ENCODE measurements at regions not wholly inside any gene's neighbourhood (a gene's known extent, or its start where the extent isn't known, plus 50 kb on each side); places are given as distances from the start of the nearest gene placed in this dataset.

GRCh38 chr14:83312511-83312910 lies 1778.9 kb upstream of the SEL1L start:
- ATAC-seq (ENCODE audit: low read depth in 2 of 2) (no peak), DNase-seq (no peak)
- H3K36me3 ChIP-seq (ENCODE audit: control insufficient read depth, insufficient read depth, low read length): no peaks in the 10 kb centered on the region
- Mint-ChIP-seq H3K27ac (no peak overlapping the region), H3K9me3 (peaks cover 1 to 25% (median 13%) of the 10 kb centered on the region in 7 donors), H3K36me3 (no peaks in the 10 kb centered on the region), H3K4me1 (no peaks in the 10 kb centered on the region), H3K27me3 (no peaks in the 10 kb centered on the region), H3K4me3 (no peak overlapping the region)
- H3K9me3 ChIP-seq (ENCODE audit: control insufficient read depth in 2 of 2, low read length in 2 of 2): peaks cover 0 to 4% of the 10 kb centered on the region in 2 experiments
- no peak overlapping the region for H3K4me3 ChIP-seq (ENCODE audit: low read depth, low read length)
- H3K27ac ChIP-seq (ENCODE audit: insufficient read depth, low read length, poor library complexity, severe bottlenecking): no peak overlapping the region
- H3K4me1 ChIP-seq (ENCODE audit: control insufficient read depth, insufficient read depth, low read length, poor library complexity, severe bottlenecking): no peaks in the 10 kb centered on the region
- H3K27me3 ChIP-seq (ENCODE audit: control insufficient read depth, insufficient read depth, low read length): no peaks in the 10 kb centered on the region

DNA sequence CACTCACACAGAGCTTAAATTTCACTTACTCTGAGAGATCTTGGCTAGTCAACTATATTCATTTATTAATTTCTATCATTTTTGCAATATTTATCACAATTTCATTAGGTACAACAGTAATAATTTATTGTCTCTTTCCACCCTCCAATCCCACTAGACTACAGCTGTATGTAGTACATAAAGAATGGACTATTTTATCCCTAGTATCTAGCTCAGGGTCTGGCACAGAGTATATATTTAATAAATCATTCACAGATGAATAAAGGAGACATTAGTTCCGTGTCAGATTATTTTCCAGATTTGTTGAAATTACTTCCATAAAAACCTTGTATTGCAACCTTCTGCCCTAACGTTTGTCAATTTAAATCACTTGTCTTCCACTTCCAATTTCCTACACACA lies 1781.1 kb upstream of the SEL1L start:
- Histone ChIP-seq H3K27me3 (ENCODE audit: control insufficient read depth, insufficient read depth, low read length) (no peaks in the 10 kb centered on the region), H3K4me3 (ENCODE audit: low read depth, low read length) (no peak overlapping the region), H3K4me1 (ENCODE audit: control insufficient read depth, insufficient read depth, low read length, poor library complexity, severe bottlenecking) (no peaks in the 10 kb centered on the region), H3K36me3 (ENCODE audit: control insufficient read depth, insufficient read depth, low read length) (no peaks in the 10 kb centered on the region), H3K27ac (ENCODE audit: insufficient read depth, low read length, poor library complexity, severe bottlenecking) (no peak overlapping the region), H3K9me3 (ENCODE audit: control insufficient read depth in 2 of 2, low read length in 2 of 2) (peaks cover 0 to 3% of the 10 kb centered on the region in 2 experiments)
- H3K4me3 Mint-ChIP-seq: no peak overlapping the region
- H3K4me1 Mint-ChIP-seq: no peaks in the 10 kb centered on the region
- no peaks in the 10 kb centered on the region for H3K27me3 Mint-ChIP-seq
- no peaks in the 10 kb centered on the region for H3K36me3 Mint-ChIP-seq
- DNase-seq (no peak), ATAC-seq (ENCODE audit: low read depth in 2 of 2) (no peak)
- H3K9me3 Mint-ChIP-seq: peaks cover 1 to 29% (median 11%) of the 10 kb centered on the region in 7 donors
- no peak overlapping the region for H3K27ac Mint-ChIP-seq

DNA sequence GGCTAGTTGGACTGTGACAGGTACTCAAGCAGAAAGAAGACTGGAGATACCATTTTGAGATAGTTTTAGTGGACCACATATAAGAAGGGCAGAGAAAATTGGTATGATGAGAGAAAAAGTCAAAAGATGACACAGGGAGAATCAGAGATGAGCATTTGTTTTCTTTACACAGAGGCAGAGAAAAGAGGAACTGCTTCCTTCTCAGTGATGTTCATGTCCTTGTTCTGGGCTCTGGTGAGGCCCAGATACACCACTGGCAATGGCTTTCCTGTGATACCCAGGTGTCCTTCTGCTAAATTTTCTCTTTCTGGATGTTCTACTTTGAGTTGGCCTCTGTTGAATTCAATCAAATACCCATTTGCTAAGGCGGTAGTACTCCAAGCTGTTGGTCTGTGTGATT lies 1782.7 kb upstream of the SEL1L start:
- Mint-ChIP-seq H3K27ac (peak overlapping the region in 1 of 3 donors; percentile 34), H3K27me3 (no peaks in the 10 kb centered on the region), H3K9me3 (peaks cover 4 to 31% (median 8%) of the 10 kb centered on the region in 7 donors), H3K4me3 (no peak overlapping the region), H3K4me1 (no peaks in the 10 kb centered on the region), H3K36me3 (no peaks in the 10 kb centered on the region)
- no peak for DNase-seq
- H3K9me3 ChIP-seq (ENCODE audit: control insufficient read depth in 2 of 2, low read length in 2 of 2): peaks cover 0 to 3% of the 10 kb centered on the region in 2 experiments
- ATAC-seq (ENCODE audit: low read depth in 2 of 2): no peak
- H3K27ac ChIP-seq (ENCODE audit: insufficient read depth, low read length, poor library complexity, severe bottlenecking): no peak overlapping the region
- no peak overlapping the region for H3K4me3 ChIP-seq (ENCODE audit: low read depth, low read length)
- no peaks in the 10 kb centered on the region for H3K27me3 ChIP-seq (ENCODE audit: control insufficient read depth, insufficient read depth, low read length)
- no peaks in the 10 kb centered on the region for H3K36me3 ChIP-seq (ENCODE audit: control insufficient read depth, insufficient read depth, low read length)
- no peaks in the 10 kb centered on the region for H3K4me1 ChIP-seq (ENCODE audit: control insufficient read depth, insufficient read depth, low read length, poor library complexity, severe bottlenecking)

GRCh38 chr14:83320837-83321236 lies 1787.2 kb upstream of the SEL1L start:
- H3K27me3 Mint-ChIP-seq: no peaks in the 10 kb centered on the region
- H3K9me3 Mint-ChIP-seq: peaks cover 0 to 26% (median 10%) of the 10 kb centered on the region in 7 donors
- ATAC-seq (ENCODE audit: low read depth in 2 of 2): no peak
- no peak for DNase-seq
- H3K4me1 Mint-ChIP-seq: no peaks in the 10 kb centered on the region
- H3K9me3 ChIP-seq (ENCODE audit: control insufficient read depth in 2 of 2, low read length in 2 of 2): peaks cover 0 to 4% of the 10 kb centered on the region in 2 experiments
- no peaks in the 10 kb centered on the region for H3K27me3 ChIP-seq (ENCODE audit: control insufficient read depth, insufficient read depth, low read length)
- no peaks in the 10 kb centered on the region for H3K36me3 Mint-ChIP-seq
- H3K27ac ChIP-seq (ENCODE audit: insufficient read depth, low read length, poor library complexity, severe bottlenecking): no peak overlapping the region
- no peak overlapping the region for H3K4me3 Mint-ChIP-seq
- H3K36me3 ChIP-seq (ENCODE audit: control insufficient read depth, insufficient read depth, low read length): no peaks in the 10 kb centered on the region
- H3K4me3 ChIP-seq (ENCODE audit: low read depth, low read length): no peak overlapping the region
- H3K27ac Mint-ChIP-seq: no peak overlapping the region
- H3K4me1 ChIP-seq (ENCODE audit: control insufficient read depth, insufficient read depth, low read length, poor library complexity, severe bottlenecking): no peaks in the 10 kb centered on the region

- DNase-seq: no peak
- no peak for ATAC-seq (ENCODE audit: low read depth in 2 of 2)
- Histone ChIP-seq H3K9me3 (ENCODE audit: control insufficient read depth in 2 of 2, low read length in 2 of 2) (peaks cover 0 to 2% of the 10 kb centered on the region in 2 experiments), H3K4me3 (ENCODE audit: low read depth, low read length) (no peak overlapping the region), H3K27me3 (ENCODE audit: control insufficient read depth, insufficient read depth, low read length) (no peaks in the 10 kb centered on the region), H3K27ac (ENCODE audit: insufficient read depth, low read length, poor library complexity, severe bottlenecking) (no peak overlapping the region), H3K36me3 (ENCODE audit: control insufficient read depth, insufficient read depth, low read length) (no peaks in the 10 kb centered on the region), H3K4me1 (ENCODE audit: control insufficient read depth, insufficient read depth, low read length, poor library complexity, severe bottlenecking) (no peaks in the 10 kb centered on the region)
- Mint-ChIP-seq H3K36me3 (no peaks in the 10 kb centered on the region), H3K4me1 (no peaks in the 10 kb centered on the region), H3K9me3 (peaks cover 0 to 27% (median 2%) of the 10 kb centered on the region in 7 donors), H3K27ac (no peak overlapping the region), H3K27me3 (no peaks in the 10 kb centered on the region), H3K4me3 (no peak overlapping the region)
Measured at GRCh38 chr14:83331513-83331912, 1797.9 kb upstream of the SEL1L start.

- Mint-ChIP-seq H3K27ac (no peak overlapping the region), H3K4me3 (no peak overlapping the region), H3K36me3 (no peaks in the 10 kb centered on the region), H3K9me3 (peaks cover 0 to 20% (median 9%) of the 10 kb centered on the region in 7 donors), H3K27me3 (no peaks in the 10 kb centered on the region), H3K4me1 (no peaks in the 10 kb centered on the region)
- ATAC-seq (ENCODE audit: low read depth in 2 of 2) (no peak), DNase-seq (no peak)
- Histone ChIP-seq H3K36me3 (ENCODE audit: control insufficient read depth, insufficient read depth, low read length) (no peaks in the 10 kb centered on the region), H3K4me1 (ENCODE audit: control insufficient read depth, insufficient read depth, low read length, poor library complexity, severe bottlenecking) (no peaks in the 10 kb centered on the region), H3K9me3 (ENCODE audit: control insufficient read depth in 2 of 2, low read length in 2 of 2) (peaks cover 0 to 4% of the 10 kb centered on the region in 2 experiments), H3K4me3 (ENCODE audit: low read depth, low read length) (no peak overlapping the region), H3K27me3 (ENCODE audit: control insufficient read depth, insufficient read depth, low read length) (no peaks in the 10 kb centered on the region), H3K27ac (ENCODE audit: insufficient read depth, low read length, poor library complexity, severe bottlenecking) (no peak overlapping the region)
Measured at GRCh38 chr14:83342590-83342989, 1808.9 kb upstream of the SEL1L start.

GRCh38 chr14:83347874-83348273 lies 1814.2 kb upstream of the SEL1L start:
- H3K9me3 Mint-ChIP-seq: peaks cover 0 to 17% (median 5%) of the 10 kb centered on the region in 7 donors
- no peak overlapping the region for H3K4me3 Mint-ChIP-seq
- H3K4me3 ChIP-seq (ENCODE audit: low read depth, low read length): no peak overlapping the region
- H3K4me1 ChIP-seq (ENCODE audit: control insufficient read depth, insufficient read depth, low read length, poor library complexity, severe bottlenecking): no peaks in the 10 kb centered on the region
- DNase-seq: no peak
- no peaks in the 10 kb centered on the region for H3K36me3 ChIP-seq (ENCODE audit: control insufficient read depth, insufficient read depth, low read length)
- no peak overlapping the region for H3K27ac Mint-ChIP-seq
- no peaks in the 10 kb centered on the region for H3K27me3 ChIP-seq (ENCODE audit: control insufficient read depth, insufficient read depth, low read length)
- H3K27ac ChIP-seq (ENCODE audit: insufficient read depth, low read length, poor library complexity, severe bottlenecking): no peak overlapping the region
- no peak for ATAC-seq (ENCODE audit: low read depth in 2 of 2)
- no peaks in the 10 kb centered on the region for H3K36me3 Mint-ChIP-seq
- peaks cover 3 to 4% of the 10 kb centered on the region in 2 experiments for H3K9me3 ChIP-seq (ENCODE audit: control insufficient read depth in 2 of 2, low read length in 2 of 2)
- no peaks in the 10 kb centered on the region for H3K4me1 Mint-ChIP-seq
- no peaks in the 10 kb centered on the region for H3K27me3 Mint-ChIP-seq

GRCh38 chr14:83355609-83356008 lies 1822.0 kb upstream of the SEL1L start:
- H3K4me3 Mint-ChIP-seq: no peak overlapping the region
- no peak for ATAC-seq (ENCODE audit: low read depth in 2 of 2)
- H3K27me3 ChIP-seq (ENCODE audit: control insufficient read depth, insufficient read depth, low read length): no peaks in the 10 kb centered on the region

More at GRCh38 chr14:83355609-83356008, 1822.0 kb upstream of the SEL1L start:
- Histone ChIP-seq H3K36me3 (ENCODE audit: control insufficient read depth, insufficient read depth, low read length) (no peaks in the 10 kb centered on the region), H3K4me1 (ENCODE audit: control insufficient read depth, insufficient read depth, low read length, poor library complexity, severe bottlenecking) (no peaks in the 10 kb centered on the region), H3K9me3 (ENCODE audit: control insufficient read depth in 2 of 2, low read length in 2 of 2) (peaks cover 0 to under 1% of the 10 kb centered on the region in 2 experiments), H3K27ac (ENCODE audit: insufficient read depth, low read length, poor library complexity, severe bottlenecking) (no peak overlapping the region), H3K4me3 (ENCODE audit: low read depth, low read length) (no peak overlapping the region)
- Mint-ChIP-seq H3K4me1 (no peaks in the 10 kb centered on the region), H3K27me3 (no peaks in the 10 kb centered on the region), H3K9me3 (peaks cover 4 to 24% (median 12%) of the 10 kb centered on the region in 7 donors), H3K36me3 (no peaks in the 10 kb centered on the region), H3K27ac (no peak overlapping the region)
- no peak for DNase-seq
